GM12878 (cell line): ENCODE measurements at regions not wholly inside any gene's neighbourhood (a gene's known extent, or its start where the extent isn't known, plus 50 kb on each side); places are given as distances from the start of the nearest gene placed in this dataset.

Experiments used
- ATAC-seq: fragments of 200-7000 bp; cut with Tn5 transposase; 3 replicates; pipeline ENCODE4 v1.9.1; 2020; ENCODE audit warnings: mild to moderate bottlenecking, moderate library complexity
- BruUV-seq: library from RNA; stranded (reverse); fragments of 400-500 nt; replicated peaks from 2 replicates; lab custom pipeline; 2021; lab: Mats Ljungman, UMichigan
- CTCF ChIA-PET: fragments of 300-600 bp; sonication (Branson Sonifier 250); formaldehyde crosslinking; extraction: SDS; loops from one replicate; lab custom pipeline; 2021; ENCODE audit warnings: inconsistent platforms; lab: Yijun Ruan, JAX
- POLR2A ChIA-PET: fragments of 350-600 bp; formaldehyde crosslinking; extraction: SDS; loops from one replicate; lab custom pipeline; 2021; ENCODE audit warnings: inconsistent platforms; lab: Charles Lee
- RAD21 ChIA-PET: fragments of 300-600 bp; sonication (Branson Sonifier 250); formaldehyde crosslinking; loops from one replicate; lab custom pipeline; 2023; ENCODE audit warnings: antibody characterized with exemption; ENCODE audit not compliant: unreplicated experiment; lab: Charles Lee
- SMC1A ChIA-PET: fragments of 300-600 bp; sonication (Branson Sonifier 250); formaldehyde crosslinking; loops from one replicate; lab custom pipeline; 2023; ENCODE audit not compliant: unreplicated experiment, uncharacterized antibody; lab: Charles Lee
- DNase-seq: peaks from one replicate; pipeline ENCODE4 v3.0.0-alpha.2; 2011; ENCODE audit warnings: low read depth, low spot score
- FAIRE-seq: peaks from 3 replicates; lab custom pipeline; 2011; peaks lifted over from hg19 to GRCh38; lab: Jason Lieb, UNC
- H2AFZ ChIP-seq: 2 replicates; pipeline ENCODE4 v1.6.0; 2011; ENCODE audit warnings: low read depth, low read length, control low read depth; ENCODE audit not compliant: control insufficient read depth
- H3K27ac ChIP-seq: 2 replicates; pipeline ENCODE4 v1.5.1; 2011; ENCODE audit warnings: control low read depth; ENCODE audit not compliant: control insufficient read depth, insufficient read depth
- H3K27me3 ChIP-seq, 2 experiments: replicated peaks in 1 of 2; 2 replicates each; pipeline versions ENCODE4 v1.6.0 to v1.6.1; 2011; ENCODE audit warnings: low read length in 1 of 2; ENCODE audit not compliant: control insufficient read depth in 2 of 2, insufficient read depth in 2 of 2
- H3K36me3 ChIP-seq, 2 experiments: 2 replicates each; pipeline ENCODE4 v1.5.1; 2011; ENCODE audit warnings: low read length in 1 of 2; ENCODE audit not compliant: control insufficient read depth in 2 of 2, insufficient read depth in 2 of 2
- H3K4me1 ChIP-seq: 2 replicates; pipeline ENCODE4 v1.6.1; 2011; ENCODE audit warnings: mild to moderate bottlenecking, low read length, moderate library complexity, mixed read lengths; ENCODE audit not compliant: control insufficient read depth, insufficient read depth
- H3K4me2 ChIP-seq: 2 replicates; pipeline ENCODE4 v1.6.0; 2011; ENCODE audit warnings: control low read depth; ENCODE audit not compliant: control insufficient read depth, insufficient read depth
- H3K4me3 ChIP-seq: fragments of 200-600 bp; sonication (generic); 2 replicates; pipeline ENCODE4 v1.5.1; 2016
- H3K79me2 ChIP-seq: 2 replicates; pipeline ENCODE4 v1.6.0; 2011; ENCODE audit warnings: low read length; ENCODE audit not compliant: control insufficient read depth, insufficient read depth
- H3K9ac ChIP-seq: 2 replicates; pipeline ENCODE4 v1.8.0; 2011; ENCODE audit warnings: low read length, control low read depth, mixed read lengths; ENCODE audit not compliant: control insufficient read depth, insufficient read depth
- H3K9me3 ChIP-seq: replicated peaks from 3 replicates; pipeline ENCODE4 v1.5.1; 2011; ENCODE audit warnings: mild to moderate bottlenecking, low read length; ENCODE audit not compliant: control insufficient read depth, insufficient read depth
- H4K20me1 ChIP-seq: 2 replicates; pipeline ENCODE4 v1.6.0; 2011; ENCODE audit not compliant: control insufficient read depth, insufficient read depth
- BRCA1 ChIP-seq: IDR thresholded peaks from 2 replicates; pipeline ENCODE4 v1.6.1; 2011; ENCODE audit warnings: low read depth, low read length, improper control_type of control experiment
- CHD4 ChIP-seq: fragments of 200-600 bp; sonication (generic); IDR thresholded peaks from 2 replicates; pipeline ENCODE4 v1.6.1; 2016; ENCODE audit warnings: mild to moderate bottlenecking
- EP300 ChIP-seq, 2 experiments: fragments of 150-350 bp in 1 of 2; IDR thresholded peaks; 2 replicates each; pipeline ENCODE4 v1.6.1; 2011 to 2012; ENCODE audit warnings: low read depth in 2 of 2, low read length in 2 of 2, borderline replicate concordance in 1 of 2, improper control_type of control experiment in 1 of 2, inconsistent platforms in 1 of 2; ENCODE audit not compliant: control insufficient read depth in 1 of 2
- FOS ChIP-seq: IDR thresholded peaks from 3 replicates; pipeline ENCODE4 v1.6.1; 2011; ENCODE audit warnings: borderline replicate concordance; ENCODE audit not compliant: insufficient read length; ENCODE audit errors: extremely low read depth
- FOXM1 ChIP-seq: IDR thresholded peaks from 2 replicates; pipeline ENCODE4 v1.6.1; 2012; ENCODE audit warnings: low read depth, mild to moderate bottlenecking, inconsistent platforms, low read length, moderate library complexity
- KLF5 ChIP-seq: fragments of 450-650 bp; IDR thresholded peaks from 2 replicates; pipeline ENCODE4 v1.6.1; 2014; ENCODE audit warnings: mild to moderate bottlenecking; ENCODE audit not compliant: partially characterized antibody
- NBN ChIP-seq: fragments of 450-650 bp; IDR thresholded peaks from 2 replicates; pipeline ENCODE4 v1.6.1; 2016
- NRF1 ChIP-seq: conservative IDR thresholded peaks from 2 replicates; pipeline ENCODE4 v1.6.1; 2011; ENCODE audit warnings: mild to moderate bottlenecking, low read depth, low read length, improper control_type of control experiment
- POLR2A ChIP-seq: IDR thresholded peaks from 2 replicates; pipeline ENCODE4 v1.6.1; 2011; ENCODE audit warnings: low read depth, mild to moderate bottlenecking, low read length
- SMAD1 ChIP-seq: fragments of 450-650 bp; IDR thresholded peaks from 2 replicates; pipeline ENCODE4 v1.6.1; 2018; ENCODE audit warnings: mild to moderate bottlenecking, low read depth; ENCODE audit not compliant: partially characterized antibody
- SREBF2 ChIP-seq: IDR thresholded peaks from 2 replicates; pipeline ENCODE4 v1.6.1; 2012; ENCODE audit warnings: mild to moderate bottlenecking, low read length
- YBX1 ChIP-seq: fragments of 450-650 bp; IDR thresholded peaks from 2 replicates; pipeline ENCODE4 v1.6.1; 2016; ENCODE audit warnings: antibody characterized with exemption
- ZSCAN29 ChIP-seq: fragments of 450-650 bp; IDR thresholded peaks from 2 replicates; pipeline ENCODE4 v1.6.1; 2017; ENCODE audit warnings: mild to moderate bottlenecking, moderate library complexity
- WGBS: methylation state at CpG from one replicate; pipeline ENCODE4 v1.1.6; 2016; ENCODE audit warnings: low lambda C conversion rate; ENCODE audit not compliant: insufficient replicate concordance, insufficient coverage; ENCODE audit errors: missing lambda C conversion rate; 5-methylcytosine and 5-hydroxymethylcytosine counted together
- in situ Hi-C: fragments of 300-500 bp; cut with MboI; formaldehyde crosslinking; loops from 9 replicates; pipeline ENCODE4 v1.14.3; 2018; ENCODE audit warnings: mixed read lengths
- intact Hi-C: fragments of 100-400 bp; cut with micrococcal nuclease; formaldehyde crosslinking; loops from one replicate; pipeline ENCODE4 v1.14.2; 2022; ENCODE audit not compliant: unreplicated experiment
- TF ChIP-seq, protein P1 (sequence below): fragments of 150-350 bp; IDR thresholded peaks from 2 replicates; pipeline ENCODE4 v1.6.1; 2014; ENCODE audit warnings: mild to moderate bottlenecking, low read depth, low read length

DNA sequence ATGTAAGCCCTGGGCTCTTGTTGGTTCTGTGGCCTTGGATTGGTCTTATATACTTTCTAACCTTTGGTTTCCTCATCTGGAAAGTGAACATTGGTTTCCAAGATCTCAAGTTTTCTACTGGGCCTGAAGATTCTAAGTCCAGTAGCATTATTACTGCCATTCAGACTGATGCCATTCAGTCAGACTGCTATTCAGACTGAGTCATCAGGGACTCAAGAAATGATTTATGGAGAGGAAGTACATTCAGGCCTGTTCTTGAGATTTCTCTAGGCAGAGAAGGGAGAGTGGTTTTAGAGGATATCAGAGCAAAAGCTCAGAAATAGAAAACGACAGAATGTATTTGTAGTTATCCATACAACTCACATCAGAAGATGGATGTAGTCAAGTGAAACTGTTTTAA, 557.2 kb downstream of the NR2F2 start:
- Histone ChIP-seq H3K9ac (no peak overlapping the region), H3K4me2 (no peak overlapping the region), H4K20me1 (no peaks in the 10 kb centered on the region), H3K9me3 (no peaks in the 10 kb centered on the region), H3K36me3 (no peaks in the 10 kb centered on the region), H3K4me1 (no peaks in the 10 kb centered on the region), H2AFZ (no peak overlapping the region), H3K27ac (no peak overlapping the region), H3K4me3 (no peak overlapping the region), H3K27me3 (no peaks in the 10 kb centered on the region), H3K79me2 (no peaks in the 10 kb centered on the region)
- peak; percentile 65 for ATAC-seq
- 0% methylated on average over 1 of the region's 1 CpG for WGBS
- no peak for TF ChIP-seq FOXM1
- TF ChIP-seq SREBF2: no peak
- TF ChIP-seq NRF1: no peak
- TF ChIP-seq NBN: no peak
- TF ChIP-seq KLF5: no peak
- no peak for TF ChIP-seq YBX1
- no peak for TF ChIP-seq SMAD1
- TF ChIP-seq ZSCAN29: no peak
- TF ChIP-seq FOS: no peak
- TF ChIP-seq, protein P1, sequence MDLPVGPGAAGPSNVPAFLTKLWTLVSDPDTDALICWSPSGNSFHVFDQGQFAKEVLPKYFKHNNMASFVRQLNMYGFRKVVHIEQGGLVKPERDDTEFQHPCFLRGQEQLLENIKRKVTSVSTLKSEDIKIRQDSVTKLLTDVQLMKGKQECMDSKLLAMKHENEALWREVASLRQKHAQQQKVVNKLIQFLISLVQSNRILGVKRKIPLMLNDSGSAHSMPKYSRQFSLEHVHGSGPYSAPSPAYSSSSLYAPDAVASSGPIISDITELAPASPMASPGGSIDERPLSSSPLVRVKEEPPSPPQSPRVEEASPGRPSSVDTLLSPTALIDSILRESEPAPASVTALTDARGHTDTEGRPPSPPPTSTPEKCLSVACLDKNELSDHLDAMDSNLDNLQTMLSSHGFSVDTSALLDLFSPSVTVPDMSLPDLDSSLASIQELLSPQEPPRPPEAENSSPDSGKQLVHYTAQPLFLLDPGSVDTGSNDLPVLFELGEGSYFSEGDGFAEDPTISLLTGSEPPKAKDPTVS: no peak
- no peak for TF ChIP-seq POLR2A
- TF ChIP-seq BRCA1: no peak
- no peak for TF ChIP-seq EP300 (IDR thresholded peaks at IDR 0.05; ENCODE audit: borderline replicate concordance in 1 of 2, control insufficient read depth in 1 of 2, low read depth in 2 of 2, low read length in 2 of 2)
- no peak for TF ChIP-seq CHD4
- no peak for FAIRE-seq
- DNase-seq: no peak
- RAD21 ChIA-PET: no interaction called here
- POLR2A ChIA-PET: no interaction called here
- intact Hi-C loops (loop anchor here (10.0 kb wide), 1 partner anchor 303 kb away; no protein-coding TSS in a partner anchor), in situ Hi-C loops (no loop called here)
- no TSS peak for BruUV-seq
- CTCF ChIA-PET: no interaction called here
- SMC1A ChIA-PET: no interaction called here
